Ishikawa (cell line): ENCODE measurements at regions not wholly inside any gene's neighbourhood (a gene's known extent, or its start where the extent isn't known, plus 50 kb on each side); places are given as distances from the start of the nearest gene placed in this dataset.

Experiments
- CEBPB ChIP-seq: IDR thresholded peaks from 2 replicates; pipeline ENCODE4 v1.6.1; 2012
- EGR1 ChIP-seq: IDR thresholded peaks from 2 replicates; pipeline ENCODE4 v1.6.1; 2012
- EP300 ChIP-seq: IDR thresholded peaks from 2 replicates; pipeline ENCODE4 v1.6.1; 2012; ENCODE audit warnings: borderline replicate concordance
- FOXM1 ChIP-seq: IDR thresholded peaks from 2 replicates; pipeline ENCODE4 v1.6.1; 2012; ENCODE audit warnings: low read depth, borderline replicate concordance
- MAX ChIP-seq: IDR thresholded peaks from 2 replicates; pipeline ENCODE4 v1.6.1; 2012
- NFIC ChIP-seq: IDR thresholded peaks from 2 replicates; pipeline ENCODE4 v1.6.1; 2012
- RAD21 ChIP-seq: IDR thresholded peaks from 2 replicates; pipeline ENCODE4 v1.6.1; 2012; ENCODE audit warnings: low read depth
- REST ChIP-seq: IDR thresholded peaks from 2 replicates; pipeline ENCODE4 v1.6.1; 2012; ENCODE audit warnings: low read depth, mild to moderate bottlenecking
- TCF12 ChIP-seq: IDR thresholded peaks from 2 replicates; pipeline ENCODE4 v1.6.1; 2012; ENCODE audit warnings: low read depth
- TEAD4 ChIP-seq: IDR thresholded peaks from 2 replicates; pipeline ENCODE4 v1.6.1; 2012
- USF1 ChIP-seq: IDR thresholded peaks from 2 replicates; pipeline ENCODE4 v1.6.1; 2012
- ZBTB7A ChIP-seq: IDR thresholded peaks from 2 replicates; pipeline ENCODE4 v1.6.1; 2012; ENCODE audit warnings: low read depth

- TF ChIP-seq REST (no peak), CEBPB (no peak), EP300 (no peak), FOXM1 (no peak), USF1 (no peak), MAX (no peak), ZBTB7A (no peak), EGR1 (no peak), NFIC (no peak), TCF12 (no peak), TEAD4 (no peak), RAD21 (no peak)
Measured at GRCh38 chr4:57777876-57778275, 667.7 kb upstream of the IGFBP7 start.
